ENCODE measurements at regions not wholly inside any gene's neighbourhood (a gene's known extent, or its start where the extent isn't known, plus 50 kb on each side); places are given as distances from the start of the nearest gene placed in this dataset.

- TF ChIP-seq EZH2 (IDR thresholded peaks at IDR 0.05; ENCODE audit: low read length): no peak
- no peak for TF ChIP-seq CTCF (optimal IDR thresholded peaks at IDR 0.05 in 1 of 3, IDR thresholded peaks at IDR 0.05 in 1 of 3, conservative IDR thresholded peaks at IDR 0.05 in 1 of 3; ENCODE audit: extremely low read depth in 1 of 3, insufficient read depth in 2 of 3, low read length in 3 of 3)
Measured at GRCh38 chr5:57618767-57619381, 136.3 kb upstream of the ACTBL2 start.
